ENCODE measurements at regions not wholly inside any gene's neighbourhood (a gene's known extent, or its start where the extent isn't known, plus 50 kb on each side); places are given as distances from the start of the nearest gene placed in this dataset.

DNA sequence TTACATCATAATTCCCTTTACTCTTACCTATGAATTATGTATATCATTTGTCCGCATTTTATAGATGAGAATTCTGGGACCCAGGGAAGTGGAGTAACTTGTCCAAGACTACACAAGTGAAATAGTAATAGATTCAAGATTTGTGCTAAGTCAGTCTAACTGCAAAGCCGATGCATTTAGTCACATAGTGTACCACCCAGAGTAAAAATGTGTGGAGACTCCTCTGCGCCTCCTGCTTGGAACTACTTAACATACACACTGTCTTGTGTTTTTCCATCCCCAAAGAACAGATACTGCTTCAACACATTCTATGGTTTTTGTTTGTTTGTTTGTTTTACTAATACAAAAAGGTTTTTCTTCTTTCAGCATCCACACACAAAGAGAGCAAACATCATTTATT is 729.8 kb downstream of the PRELID2 start:
- H3K9me3 ChIP-seq (ENCODE audit: insufficient read depth, low read depth, low read length) = no peaks in the 10 kb centered on the region
- H3K4me3 ChIP-seq (ENCODE audit: low read length) = no peak overlapping the region
- H3K4me1 ChIP-seq (ENCODE audit: insufficient read depth, low read length) = no peaks in the 10 kb centered on the region
- H3K9ac ChIP-seq (ENCODE audit: low read depth, low read length) = no peak overlapping the region
- no peaks in the 10 kb centered on the region for H3K27me3 ChIP-seq (ENCODE audit: insufficient read depth, low read length)
- H3K27ac ChIP-seq (ENCODE audit: low read depth, low read length) = no peak overlapping the region
- H3K36me3 ChIP-seq (ENCODE audit: insufficient read depth, low read length) = no peaks in the 10 kb centered on the region
- 98% methylated on average over 3 of the region's 3 CpGs for WGBS

DNA sequence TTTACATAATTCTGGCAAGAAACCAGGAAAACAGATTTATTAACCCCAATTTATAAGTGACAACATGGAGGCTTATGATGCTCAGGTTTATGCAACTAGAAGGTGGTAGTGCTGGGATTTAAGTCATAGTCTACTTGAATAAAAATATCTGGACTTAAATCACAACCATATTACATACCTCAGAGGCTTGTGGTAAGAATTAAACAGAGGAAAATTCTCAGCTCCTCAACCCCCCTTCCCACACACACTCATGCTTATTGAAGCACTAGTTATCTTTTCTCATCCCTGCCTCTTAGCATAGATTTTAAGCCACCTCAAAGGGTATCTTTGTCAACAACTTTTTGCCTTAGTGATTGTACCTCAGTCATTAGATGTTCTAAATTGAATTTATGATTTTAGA is 731.0 kb downstream of the PRELID2 start:
- H3K9me3 ChIP-seq (ENCODE audit: insufficient read depth, low read depth, low read length) = no peaks in the 10 kb centered on the region
- no peak overlapping the region for H3K9ac ChIP-seq (ENCODE audit: low read depth, low read length)
- H3K36me3 ChIP-seq (ENCODE audit: insufficient read depth, low read length) = no peaks in the 10 kb centered on the region
- no peak overlapping the region for H3K27ac ChIP-seq (ENCODE audit: low read depth, low read length)
- H3K27me3 ChIP-seq (ENCODE audit: insufficient read depth, low read length) = no peaks in the 10 kb centered on the region
- no peak overlapping the region for H3K4me3 ChIP-seq (ENCODE audit: low read length)
- H3K4me1 ChIP-seq (ENCODE audit: insufficient read depth, low read length) = no peaks in the 10 kb centered on the region

DNA sequence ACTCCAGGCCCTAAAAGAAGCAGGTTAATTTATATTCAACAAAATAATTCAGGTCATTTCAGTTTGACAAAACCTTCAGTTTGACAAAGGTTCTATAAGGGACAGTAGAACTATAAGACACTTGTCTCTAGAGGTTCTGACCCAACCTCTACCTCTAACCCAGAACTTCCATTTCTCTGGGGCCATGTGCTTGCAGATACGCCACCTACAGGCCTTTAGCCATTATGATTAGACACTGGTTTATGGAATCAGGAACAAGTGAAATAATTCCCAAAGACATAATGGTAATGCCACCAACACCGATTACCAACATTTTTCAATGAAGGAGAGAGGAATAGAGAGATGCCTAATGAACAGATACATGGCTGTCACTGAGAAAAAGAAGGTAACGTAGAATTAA is 733.9 kb downstream of the PRELID2 start:
- H3K9me3 ChIP-seq (ENCODE audit: insufficient read depth, low read depth, low read length) = no peaks in the 10 kb centered on the region
- no peaks in the 10 kb centered on the region for H3K27me3 ChIP-seq (ENCODE audit: insufficient read depth, low read length)
- H3K36me3 ChIP-seq (ENCODE audit: insufficient read depth, low read length) = no peaks in the 10 kb centered on the region
- no peaks in the 10 kb centered on the region for H3K4me1 ChIP-seq (ENCODE audit: insufficient read depth, low read length)
- H3K4me3 ChIP-seq (ENCODE audit: low read length) = no peak overlapping the region
- H3K27ac ChIP-seq (ENCODE audit: low read depth, low read length) = no peak overlapping the region
- WGBS = 92% methylated on average over 2 of the region's 3 CpGs
- no peak overlapping the region for H3K9ac ChIP-seq (ENCODE audit: low read depth, low read length)

DNA sequence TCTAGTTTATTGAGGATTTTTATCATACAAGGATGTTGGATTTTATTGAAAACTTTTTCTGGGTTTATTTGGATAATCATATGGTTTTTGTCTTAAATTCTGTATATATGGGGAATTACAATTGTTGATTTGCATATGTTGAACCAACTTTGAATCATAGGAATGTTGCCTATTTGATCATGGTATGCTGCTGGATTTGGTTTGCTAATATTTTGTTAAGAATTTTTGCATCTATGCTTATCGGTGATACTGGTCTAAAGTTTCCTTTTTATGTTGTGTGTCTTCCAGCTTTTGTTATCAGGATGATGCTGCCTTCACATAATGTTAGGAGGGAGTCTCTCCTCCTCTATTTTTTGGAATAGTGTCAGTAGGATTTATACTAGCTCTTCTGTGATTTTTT is 745.0 kb downstream of the PRELID2 start:
- 95% methylated on average over 1 of the region's 1 CpG for WGBS

DNA sequence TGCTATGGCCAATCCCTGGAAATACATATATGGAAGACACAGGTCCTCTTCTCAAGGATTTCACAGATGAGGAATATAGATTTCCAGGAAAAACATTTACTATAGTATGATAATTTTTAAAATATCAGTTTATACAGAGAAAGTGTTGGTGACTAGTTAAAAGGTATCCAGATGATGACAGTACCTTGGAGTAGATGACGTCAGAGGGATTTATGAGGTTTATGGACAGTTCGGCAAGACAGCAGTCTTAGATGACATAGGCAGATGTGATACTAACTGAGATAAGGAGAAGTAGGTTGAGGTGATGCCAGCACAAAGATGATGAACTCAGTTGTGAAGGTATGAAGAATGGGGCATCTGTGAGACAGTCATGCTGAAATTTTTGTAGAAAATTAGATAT is 750.3 kb downstream of the PRELID2 start:
- Histone ChIP-seq H3K27ac (ENCODE audit: low read depth, low read length) (no peak overlapping the region), H3K4me1 (ENCODE audit: insufficient read depth, low read length) (peaks cover 7% of the 10 kb centered on the region; the same call in 1 of the 2 replicates), H3K4me3 (ENCODE audit: low read length) (no peak overlapping the region), H3K36me3 (ENCODE audit: insufficient read depth, low read length) (no peaks in the 10 kb centered on the region), H3K9ac (ENCODE audit: low read depth, low read length) (no peak overlapping the region), H3K27me3 (ENCODE audit: insufficient read depth, low read length) (no peaks in the 10 kb centered on the region), H3K9me3 (ENCODE audit: insufficient read depth, low read depth, low read length) (no peaks in the 10 kb centered on the region)
- 96% methylated on average over 2 of the region's 2 CpGs for WGBS

More for the DNA sequence above, 745.0 kb downstream of the PRELID2 start:
- no peak overlapping the region for H3K27ac ChIP-seq (ENCODE audit: low read depth, low read length)
- H3K9ac ChIP-seq (ENCODE audit: low read depth, low read length) = no peak overlapping the region
- no peak overlapping the region for H3K4me3 ChIP-seq (ENCODE audit: low read length)
- H3K27me3 ChIP-seq (ENCODE audit: insufficient read depth, low read length) = no peaks in the 10 kb centered on the region
- H3K9me3 ChIP-seq (ENCODE audit: insufficient read depth, low read depth, low read length) = no peaks in the 10 kb centered on the region
- H3K36me3 ChIP-seq (ENCODE audit: insufficient read depth, low read length) = no peaks in the 10 kb centered on the region
- no peaks in the 10 kb centered on the region for H3K4me1 ChIP-seq (ENCODE audit: insufficient read depth, low read length)

DNA sequence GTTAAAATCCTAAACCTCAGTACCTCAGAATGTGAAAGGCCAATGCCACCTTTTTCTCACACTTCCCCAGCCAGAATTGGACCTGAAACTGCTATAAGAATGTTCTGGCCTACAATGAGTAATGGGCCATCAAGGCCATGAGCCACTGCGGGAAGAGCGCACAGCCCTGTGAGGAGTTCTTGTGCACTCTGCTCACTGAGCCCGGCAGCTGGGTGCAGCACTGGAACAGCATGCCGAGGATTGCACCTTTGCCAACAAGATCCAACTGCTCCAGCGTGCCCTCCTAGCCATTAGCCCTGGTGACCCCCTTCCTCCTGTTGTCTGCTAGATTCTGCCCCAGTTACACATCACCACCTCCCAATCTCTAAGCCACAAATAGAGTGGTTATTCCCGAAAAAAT is 758.1 kb downstream of the PRELID2 start:
- Histone ChIP-seq H3K27ac (ENCODE audit: low read depth, low read length) (no peak overlapping the region), H3K36me3 (ENCODE audit: insufficient read depth, low read length) (no peaks in the 10 kb centered on the region), H3K27me3 (ENCODE audit: insufficient read depth, low read length) (no peaks in the 10 kb centered on the region), H3K4me3 (ENCODE audit: low read length) (no peak overlapping the region), H3K9ac (ENCODE audit: low read depth, low read length) (no peak overlapping the region), H3K4me1 (ENCODE audit: insufficient read depth, low read length) (no peaks in the 10 kb centered on the region), H3K9me3 (ENCODE audit: insufficient read depth, low read depth, low read length) (no peaks in the 10 kb centered on the region)
- WGBS = 95% methylated on average over 5 of the region's 6 CpGs

DNA sequence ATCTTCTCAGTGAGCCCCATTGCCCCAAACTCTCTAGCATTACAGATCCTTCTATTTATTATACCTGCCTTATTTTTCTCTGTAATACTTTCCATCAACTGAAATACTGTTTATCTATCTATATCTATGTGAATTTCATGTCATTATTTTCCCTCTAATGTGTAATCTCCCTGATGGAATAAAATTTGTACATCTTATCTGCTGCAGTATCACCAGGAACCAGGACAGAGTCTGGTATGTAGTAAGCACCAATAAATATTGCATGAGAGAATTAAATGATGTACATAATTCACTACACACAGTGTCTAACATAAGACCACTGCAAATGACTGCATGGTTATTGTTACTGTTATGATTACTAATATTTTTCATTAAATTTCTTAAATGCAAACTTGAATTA is 759.1 kb downstream of the PRELID2 start:
- Histone ChIP-seq H3K9ac (ENCODE audit: low read depth, low read length) (no peak overlapping the region), H3K9me3 (ENCODE audit: insufficient read depth, low read depth, low read length) (no peaks in the 10 kb centered on the region), H3K4me1 (ENCODE audit: insufficient read depth, low read length) (no peaks in the 10 kb centered on the region), H3K4me3 (ENCODE audit: low read length) (no peak overlapping the region), H3K36me3 (ENCODE audit: insufficient read depth, low read length) (no peaks in the 10 kb centered on the region), H3K27ac (ENCODE audit: low read depth, low read length) (no peak overlapping the region), H3K27me3 (ENCODE audit: insufficient read depth, low read length) (no peaks in the 10 kb centered on the region)

DNA sequence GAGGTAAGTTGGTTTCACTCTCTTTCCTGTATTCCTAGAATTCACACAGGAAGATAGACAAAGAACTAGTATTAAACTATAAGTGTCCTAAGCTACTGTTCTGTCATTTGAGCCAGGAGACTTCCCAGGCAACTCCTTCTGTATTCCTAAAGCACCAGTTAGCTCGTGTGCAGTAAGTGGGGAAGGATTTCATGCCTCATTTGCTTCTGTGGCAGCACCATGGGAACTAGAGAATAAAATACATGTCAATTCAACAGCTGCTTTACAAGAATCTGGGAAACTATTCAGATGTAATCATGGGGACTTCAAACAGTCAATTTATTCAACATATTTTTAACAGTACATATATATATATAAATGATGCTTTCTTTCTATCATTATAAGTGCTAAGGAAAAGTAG is 762.3 kb downstream of the PRELID2 start:
- Histone ChIP-seq H3K36me3 (ENCODE audit: insufficient read depth, low read length) (no peaks in the 10 kb centered on the region), H3K9me3 (ENCODE audit: insufficient read depth, low read depth, low read length) (no peaks in the 10 kb centered on the region), H3K4me1 (ENCODE audit: insufficient read depth, low read length) (no peaks in the 10 kb centered on the region), H3K27me3 (ENCODE audit: insufficient read depth, low read length) (no peaks in the 10 kb centered on the region), H3K4me3 (ENCODE audit: low read length) (no peak overlapping the region), H3K27ac (ENCODE audit: low read depth, low read length) (no peak overlapping the region), H3K9ac (ENCODE audit: low read depth, low read length) (no peak overlapping the region)
- 89% methylated on average over 1 of the region's 1 CpG for WGBS

DNA sequence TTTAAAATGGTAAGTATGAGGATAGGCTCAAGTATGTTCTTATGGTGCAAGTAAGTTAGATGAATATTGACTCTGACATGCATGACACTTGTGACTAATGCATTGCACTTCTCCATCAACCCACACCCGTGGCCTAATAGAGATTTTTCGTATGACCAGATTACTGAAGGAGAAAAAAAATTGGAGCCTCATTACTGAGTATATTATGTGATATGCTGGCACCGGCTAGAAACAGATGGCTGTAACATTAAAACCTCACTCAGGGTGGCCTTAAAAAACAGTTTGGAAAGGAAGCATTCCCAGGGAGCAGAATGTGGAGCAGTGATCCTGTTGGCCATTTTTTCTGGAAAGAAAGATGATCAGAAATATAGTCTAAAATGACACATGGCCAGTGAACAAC is 766.4 kb downstream of the PRELID2 start:
- Histone ChIP-seq H3K27ac (ENCODE audit: low read depth, low read length) (no peak overlapping the region), H3K4me1 (ENCODE audit: insufficient read depth, low read length) (no peaks in the 10 kb centered on the region), H3K4me3 (ENCODE audit: low read length) (no peak overlapping the region), H3K27me3 (ENCODE audit: insufficient read depth, low read length) (no peaks in the 10 kb centered on the region), H3K36me3 (ENCODE audit: insufficient read depth, low read length) (no peaks in the 10 kb centered on the region), H3K9me3 (ENCODE audit: insufficient read depth, low read depth, low read length) (no peaks in the 10 kb centered on the region), H3K9ac (ENCODE audit: low read depth, low read length) (no peak overlapping the region)
- WGBS = 92% methylated on average over 3 of the region's 3 CpGs

DNA sequence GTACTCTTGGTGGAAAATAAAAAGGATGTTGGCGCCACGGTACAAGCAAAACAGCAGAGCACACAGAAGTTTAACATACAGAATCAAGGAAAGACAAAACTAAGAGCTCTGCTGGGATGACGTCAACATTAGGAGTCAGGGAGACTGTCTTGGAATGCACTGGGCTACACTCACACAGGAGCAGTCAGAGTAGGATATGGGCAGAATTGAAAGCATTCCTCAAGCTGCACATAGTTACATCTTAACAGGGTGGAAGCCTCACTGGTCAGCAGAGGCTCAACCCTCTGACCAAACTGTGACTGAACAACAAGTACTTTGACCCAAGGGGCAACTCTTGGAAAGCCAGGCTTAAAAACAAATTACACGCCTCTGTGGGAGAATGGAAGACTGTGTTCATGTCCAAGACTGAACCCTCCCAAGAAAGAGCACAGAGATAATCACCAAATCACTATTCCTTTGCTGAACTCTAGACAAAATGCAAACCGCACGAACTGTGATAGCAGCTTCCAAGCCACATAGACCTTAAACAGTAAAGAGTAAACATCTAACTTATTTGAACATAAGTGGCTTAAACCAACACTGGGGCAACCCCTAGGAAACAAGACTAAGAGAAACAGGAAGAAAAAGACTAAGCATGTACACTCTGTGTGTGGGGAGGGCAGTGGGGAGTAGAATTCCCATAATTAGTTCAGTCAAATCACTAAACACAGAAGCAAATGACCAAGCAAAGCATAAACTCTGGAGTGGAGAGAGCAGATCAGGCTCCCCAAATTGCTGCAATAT is 772.7 kb downstream of the PRELID2 start:
- H3K4me1 ChIP-seq (ENCODE audit: insufficient read depth, low read length) = no peaks in the 10 kb centered on the region
- no peak overlapping the region for H3K9ac ChIP-seq (ENCODE audit: low read depth, low read length)
- no peaks in the 10 kb centered on the region for H3K27me3 ChIP-seq (ENCODE audit: insufficient read depth, low read length)
- H3K27ac ChIP-seq (ENCODE audit: low read depth, low read length) = no peak overlapping the region
- H3K9me3 ChIP-seq (ENCODE audit: insufficient read depth, low read depth, low read length) = no peaks in the 10 kb centered on the region
- 95% methylated on average over 6 of the region's 6 CpGs for WGBS
- H3K4me3 ChIP-seq (ENCODE audit: low read length) = no peak overlapping the region
- no peaks in the 10 kb centered on the region for H3K36me3 ChIP-seq (ENCODE audit: insufficient read depth, low read length)

DNA sequence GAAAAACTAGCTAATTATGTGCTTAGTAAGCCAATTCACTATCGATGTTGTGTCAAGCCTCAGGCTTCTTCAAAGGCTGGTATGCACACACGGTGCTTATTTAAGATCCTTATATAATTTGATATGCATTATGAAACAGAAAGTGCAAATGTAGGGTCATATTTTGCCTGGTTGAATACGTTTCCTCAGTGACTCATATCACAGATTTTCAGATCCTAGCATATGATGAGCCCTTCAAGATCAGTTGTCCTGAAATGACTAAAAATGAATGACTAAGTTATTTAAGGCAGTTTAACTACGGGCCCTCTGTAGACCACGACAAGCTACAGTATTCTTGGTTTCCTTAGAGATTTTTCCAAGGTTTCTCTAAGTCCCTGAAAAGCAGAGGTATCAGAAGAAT is 778.3 kb downstream of the PRELID2 start:
- no peaks in the 10 kb centered on the region for H3K9me3 ChIP-seq (ENCODE audit: insufficient read depth, low read depth, low read length)
- no peaks in the 10 kb centered on the region for H3K36me3 ChIP-seq (ENCODE audit: insufficient read depth, low read length)
- WGBS = 97% methylated on average over 5 of the region's 5 CpGs
- no peak overlapping the region for H3K9ac ChIP-seq (ENCODE audit: low read depth, low read length)
- H3K4me1 ChIP-seq (ENCODE audit: insufficient read depth, low read length) = no peaks in the 10 kb centered on the region
- H3K4me3 ChIP-seq (ENCODE audit: low read length) = no peak overlapping the region
- H3K27me3 ChIP-seq (ENCODE audit: insufficient read depth, low read length) = no peaks in the 10 kb centered on the region
- no peak overlapping the region for H3K27ac ChIP-seq (ENCODE audit: low read depth, low read length)

DNA sequence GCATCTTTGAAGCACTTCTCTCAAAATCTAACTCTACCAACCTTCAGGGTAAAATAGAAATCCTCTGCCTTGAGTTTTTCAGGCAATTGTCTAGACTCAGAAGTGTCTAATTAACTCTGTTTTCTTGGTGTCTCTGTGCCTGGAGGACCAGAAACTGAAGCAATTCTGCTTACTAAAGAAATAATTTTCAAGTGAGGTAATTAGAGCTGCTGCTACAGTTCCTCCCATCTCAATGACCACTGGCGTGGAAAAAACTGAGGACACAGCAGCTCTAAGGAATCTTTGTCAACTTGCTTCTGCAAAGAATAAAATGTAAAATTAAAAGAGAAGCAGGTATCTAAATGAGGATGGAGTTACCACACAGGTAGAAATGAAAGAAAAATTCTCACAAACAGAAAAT is 785.0 kb downstream of the PRELID2 start:
- H3K9ac ChIP-seq (ENCODE audit: low read depth, low read length) = no peak overlapping the region
- H3K9me3 ChIP-seq (ENCODE audit: insufficient read depth, low read depth, low read length) = no peaks in the 10 kb centered on the region
- no peaks in the 10 kb centered on the region for H3K4me1 ChIP-seq (ENCODE audit: insufficient read depth, low read length)
- no peaks in the 10 kb centered on the region for H3K27me3 ChIP-seq (ENCODE audit: insufficient read depth, low read length)
- WGBS = 100% methylated on average over 1 of the region's 1 CpG
- H3K27ac ChIP-seq (ENCODE audit: low read depth, low read length) = no peak overlapping the region
- H3K36me3 ChIP-seq (ENCODE audit: insufficient read depth, low read length) = no peaks in the 10 kb centered on the region
- no peak overlapping the region for H3K4me3 ChIP-seq (ENCODE audit: low read length)

Measured in HUES64 (cell line).